CD4-positive, CD25-positive, alpha-beta regulatory T cell (primary cell): ENCODE measurements at regions not wholly inside any gene's neighbourhood (a gene's known extent, or its start where the extent isn't known, plus 50 kb on each side); places are given as distances from the start of the nearest gene placed in this dataset.
"Not testable (repeated sequence)": the region's sequence is repeated elsewhere in the genome, so short reads cannot be mapped to it uniquely, and the experiment has no call there.

Source experiments
- ATAC-seq, 2 donors: fragments of 150-1000 bp; cut with Tn5 transposase; one replicate each; pipeline ENCODE4 v1.10.0; 2021; ENCODE audit warnings: low read depth in 2 of 2, moderate number of reproducible peaks in 2 of 2, moderate library complexity in 1 of 2
- DNase-seq, 3 donors: peaks; one replicate each; pipeline versions ENCODE4 v3.0.0 to v3.0.0-alpha.2; 2012 to 2022; ENCODE audit warnings: mixed read lengths in 1 of 3
- H3K27ac ChIP-seq: one replicate; pipeline ENCODE4 v1.7.0; 2013; ENCODE audit warnings: mild to moderate bottlenecking, low read length; ENCODE audit not compliant: insufficient read depth, poor library complexity, severe bottlenecking
- H3K27me3 ChIP-seq: one replicate; pipeline ENCODE4 v1.7.0; 2013; ENCODE audit warnings: low read length; ENCODE audit not compliant: control insufficient read depth, insufficient read depth
- H3K36me3 ChIP-seq: one replicate; pipeline ENCODE4 v1.7.0; 2013; ENCODE audit warnings: mild to moderate bottlenecking, low read length, moderate library complexity; ENCODE audit not compliant: control insufficient read depth, insufficient read depth
- H3K4me1 ChIP-seq: 2 replicates; pipeline ENCODE4 v1.7.0; 2013; ENCODE audit warnings: mild to moderate bottlenecking, low read length; ENCODE audit not compliant: insufficient read depth, control insufficient read depth, poor library complexity, severe bottlenecking
- H3K4me3 ChIP-seq: one replicate; pipeline ENCODE4 v1.7.0; 2013; ENCODE audit warnings: low read depth, mild to moderate bottlenecking, low read length, moderate library complexity
- H3K9me3 ChIP-seq, 2 experiments: 1 replicate in 1 of 2; 2 replicates in 1 of 2; pipeline ENCODE4 v1.7.0; 2013; ENCODE audit warnings: low read length in 2 of 2, mild to moderate bottlenecking in 1 of 2, moderate library complexity in 1 of 2; ENCODE audit not compliant: control insufficient read depth in 2 of 2
- H3K27ac Mint-ChIP-seq, 3 donors: one replicate each; pipeline ENCODE4 v1.8.0; 2020 to 2022; ENCODE audit warnings: mild to moderate bottlenecking in 3 of 3, mixed read lengths in 3 of 3, moderate library complexity in 2 of 3
- H3K27me3 Mint-ChIP-seq: one replicate; pipeline ENCODE4 v1.8.0; 2022; ENCODE audit warnings: mild to moderate bottlenecking, mixed read lengths
- H3K36me3 Mint-ChIP-seq: one replicate; pipeline ENCODE4 v1.8.0; 2020; ENCODE audit warnings: mixed read lengths
- H3K4me1 Mint-ChIP-seq, 4 donors: one replicate each; pipeline ENCODE4 v1.8.0; 2020 to 2022; ENCODE audit warnings: mixed read lengths in 4 of 4, mild to moderate bottlenecking in 1 of 4
- H3K4me3 Mint-ChIP-seq, 4 donors: one replicate each; pipeline ENCODE4 v1.8.0; 2020 to 2022; ENCODE audit warnings: mild to moderate bottlenecking in 4 of 4, mixed read lengths in 4 of 4, moderate library complexity in 3 of 4
- H3K9me3 Mint-ChIP-seq, 7 donors: one replicate each; pipeline ENCODE4 v1.8.0; 2020 to 2022; ENCODE audit warnings: mixed read lengths in 7 of 7, mild to moderate bottlenecking in 3 of 7, moderate library complexity in 2 of 7

GRCh38 chr17:16845098-16845497 is 126.8 kb downstream of the TNFRSF13B start:
- H3K27ac Mint-ChIP-seq, H3K36me3 Mint-ChIP-seq, H3K27me3 ChIP-seq, H3K4me3 Mint-ChIP-seq, H3K36me3 ChIP-seq, H3K4me1 ChIP-seq, ATAC-seq, H3K9me3 ChIP-seq, H3K4me3 ChIP-seq, H3K27ac ChIP-seq, H3K27me3 Mint-ChIP-seq, H3K4me1 Mint-ChIP-seq, H3K9me3 Mint-ChIP-seq, DNase-seq: not testable (repeated sequence)

GRCh38 chr17:16844669-16845068 is 127.2 kb downstream of the TNFRSF13B start:
- not testable (repeated sequence) for ATAC-seq, H3K27me3 ChIP-seq, H3K36me3 ChIP-seq, DNase-seq, H3K36me3 Mint-ChIP-seq, H3K9me3 Mint-ChIP-seq, H3K27ac Mint-ChIP-seq, H3K27me3 Mint-ChIP-seq, H3K4me1 Mint-ChIP-seq, H3K27ac ChIP-seq, H3K9me3 ChIP-seq, H3K4me1 ChIP-seq, H3K4me3 Mint-ChIP-seq, H3K4me3 ChIP-seq

GRCh38 chr17:16843511-16843910 is 128.4 kb downstream of the TNFRSF13B start:
- H3K4me3 Mint-ChIP-seq, ATAC-seq, H3K36me3 Mint-ChIP-seq, H3K9me3 ChIP-seq, H3K9me3 Mint-ChIP-seq, H3K4me1 ChIP-seq, H3K27me3 ChIP-seq, DNase-seq, H3K36me3 ChIP-seq, H3K27ac Mint-ChIP-seq, H3K27ac ChIP-seq, H3K27me3 Mint-ChIP-seq, H3K4me1 Mint-ChIP-seq, H3K4me3 ChIP-seq: not testable (repeated sequence)

GRCh38 chr17:16842346-16842745 is 129.6 kb downstream of the TNFRSF13B start:
- DNase-seq, H3K9me3 ChIP-seq, H3K4me3 ChIP-seq, H3K9me3 Mint-ChIP-seq, H3K27me3 ChIP-seq, H3K27me3 Mint-ChIP-seq, H3K27ac ChIP-seq, H3K36me3 ChIP-seq, H3K4me1 ChIP-seq, H3K27ac Mint-ChIP-seq, H3K36me3 Mint-ChIP-seq, H3K4me3 Mint-ChIP-seq, H3K4me1 Mint-ChIP-seq, ATAC-seq: not testable (repeated sequence)

GRCh38 chr17:16841896-16842295 is 130.0 kb downstream of the TNFRSF13B start:
- DNase-seq, H3K27me3 Mint-ChIP-seq, H3K27me3 ChIP-seq, H3K4me3 ChIP-seq, H3K27ac Mint-ChIP-seq, H3K9me3 ChIP-seq, H3K36me3 Mint-ChIP-seq, H3K4me3 Mint-ChIP-seq, H3K4me1 ChIP-seq, H3K4me1 Mint-ChIP-seq, H3K36me3 ChIP-seq, ATAC-seq, H3K9me3 Mint-ChIP-seq, H3K27ac ChIP-seq: not testable (repeated sequence)

- H3K4me3 Mint-ChIP-seq, DNase-seq, H3K4me1 Mint-ChIP-seq, H3K36me3 ChIP-seq, H3K9me3 ChIP-seq, H3K27me3 ChIP-seq, H3K27ac ChIP-seq, H3K27me3 Mint-ChIP-seq, ATAC-seq, H3K36me3 Mint-ChIP-seq, H3K27ac Mint-ChIP-seq, H3K4me3 ChIP-seq, H3K4me1 ChIP-seq, H3K9me3 Mint-ChIP-seq: not testable (repeated sequence)
Observed at GRCh38 chr17:16840219-16840618, 131.7 kb downstream of the TNFRSF13B start.

GRCh38 chr17:16839242-16840175 is 132.4 kb downstream of the TNFRSF13B start:
- H3K36me3 ChIP-seq, H3K36me3 Mint-ChIP-seq, H3K27ac Mint-ChIP-seq, H3K4me3 Mint-ChIP-seq, H3K9me3 ChIP-seq, H3K9me3 Mint-ChIP-seq, H3K4me1 Mint-ChIP-seq, H3K27me3 ChIP-seq, ATAC-seq, H3K4me3 ChIP-seq, H3K27me3 Mint-ChIP-seq, H3K4me1 ChIP-seq, DNase-seq, H3K27ac ChIP-seq: not testable (repeated sequence)

- H3K9me3 ChIP-seq, H3K27ac Mint-ChIP-seq, H3K9me3 Mint-ChIP-seq, H3K4me3 Mint-ChIP-seq, H3K4me1 ChIP-seq, H3K4me1 Mint-ChIP-seq, H3K36me3 ChIP-seq, H3K27me3 Mint-ChIP-seq, H3K27me3 ChIP-seq, H3K27ac ChIP-seq, DNase-seq, H3K36me3 Mint-ChIP-seq, H3K4me3 ChIP-seq: not testable (repeated sequence)
- ATAC-seq: peak in 1 of 2 donors; percentile 12
Observed at GRCh38 chr17:16838795-16839194, 133.1 kb downstream of the TNFRSF13B start.
